ENCODE measurements at regions not wholly inside any gene's neighbourhood (a gene's known extent, or its start where the extent isn't known, plus 50 kb on each side); places are given as distances from the start of the nearest gene placed in this dataset.

DNA sequence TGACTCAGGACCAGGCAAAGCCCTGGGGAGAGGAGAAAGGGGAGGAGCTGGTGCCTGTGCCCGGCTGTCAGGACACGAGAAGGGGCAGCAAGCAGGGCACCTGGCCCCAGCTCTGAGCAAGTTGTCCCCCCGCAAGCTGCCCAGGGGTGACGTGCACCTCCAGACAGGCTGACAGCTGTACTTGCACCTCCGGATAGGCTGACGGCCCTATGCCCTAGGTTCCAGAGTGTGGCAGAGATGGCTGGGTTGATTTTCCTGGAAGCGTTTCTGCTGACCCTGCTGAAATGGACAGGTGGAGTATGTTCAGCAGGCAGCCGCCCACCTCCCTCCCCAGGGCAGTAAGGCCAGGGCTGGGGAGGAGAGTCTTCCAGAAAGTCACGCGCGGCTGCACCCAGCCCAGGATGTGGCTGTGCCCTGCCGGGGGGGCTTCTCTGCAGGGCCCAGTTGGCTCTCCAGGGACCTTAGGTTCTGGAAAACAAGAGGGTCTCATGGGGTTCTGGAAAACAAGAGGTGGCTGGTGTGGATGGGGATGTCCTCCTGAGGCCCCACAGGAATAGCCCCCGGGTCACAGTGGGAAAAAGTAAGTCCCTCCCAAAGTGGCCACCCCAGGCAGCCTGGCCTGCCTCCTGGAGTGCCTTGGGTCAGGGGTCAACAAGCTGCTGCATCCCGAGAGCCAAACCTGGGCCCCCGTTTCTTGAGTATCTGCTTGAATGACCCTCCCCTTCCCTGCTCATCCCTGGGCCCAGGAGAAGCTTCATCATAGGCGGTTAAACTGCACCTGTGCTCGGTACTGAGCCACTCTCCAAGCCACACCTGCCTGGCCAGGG, 71.4 kb upstream of the OTOS start:
- H3K27ac ChIP-seq = no peak overlapping the region
- 60 to 100% (median 80%) methylated on average over 1 to 2 of the region's 17 CpGs; no CpG with 5 or more reads in 5 of the 10 experiments for WGBS, 10 experiments
- in situ Hi-C loops (cut with MboI; ENCODE audit: low pct_unique_long_range_greater_than_20kb in 2 of 9, low sequenced_read_pairs in 9 of 9, unreplicated experiment in 9 of 9) = no loop called here
- H3K4me3 ChIP-seq = no peak overlapping the region
- H3K4me1 ChIP-seq (replicated peaks in 1 of 2) = peaks cover 16 to 21% of the 10 kb centered on the region in 2 donors
- no peak for ATAC-seq (replicated peaks in 6 of 8)

DNA sequence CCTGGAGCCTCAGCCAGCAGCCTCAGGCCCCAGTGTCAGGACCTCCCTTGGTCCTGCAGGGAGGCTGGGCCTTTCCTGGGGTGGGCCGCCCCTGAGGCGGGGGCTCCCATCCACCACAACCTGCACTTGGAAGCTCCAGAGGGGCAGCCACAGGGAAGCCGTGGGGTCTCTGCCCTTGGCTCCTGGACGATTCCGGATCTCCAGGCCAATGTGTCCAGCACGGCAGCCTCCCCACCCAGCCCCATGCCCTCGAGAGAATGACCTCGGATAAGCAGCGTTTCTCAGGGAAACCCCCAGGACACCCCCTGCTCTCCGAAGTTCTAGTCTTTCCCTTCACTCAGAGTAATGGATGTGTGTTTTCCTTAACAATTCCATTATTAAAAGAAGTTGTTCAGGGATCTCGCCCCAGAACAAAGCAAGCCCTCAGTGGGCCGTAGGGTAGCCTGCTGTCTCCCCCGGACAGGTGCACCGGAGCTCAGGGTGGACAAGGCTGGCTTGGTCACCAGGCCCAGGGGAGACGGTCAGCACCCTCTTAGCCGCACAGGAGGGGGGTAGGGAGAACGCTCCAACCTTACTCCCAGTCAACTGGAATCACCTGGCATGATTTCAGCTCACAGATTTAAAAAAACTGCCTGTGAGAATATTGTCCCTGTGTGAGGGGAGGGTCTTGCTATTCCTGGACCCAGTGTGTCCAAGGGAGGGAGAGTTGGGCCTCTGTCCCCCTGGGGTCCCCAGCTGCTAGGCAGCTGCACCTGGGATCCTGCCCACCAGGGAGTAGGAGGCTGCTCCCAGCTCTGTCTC, 72.2 kb upstream of the OTOS start:
- in situ Hi-C loops (cut with MboI; ENCODE audit: low pct_unique_long_range_greater_than_20kb in 2 of 9, low sequenced_read_pairs in 9 of 9, unreplicated experiment in 9 of 9) = no loop called here
- ATAC-seq (replicated peaks in 6 of 8) = no peak
- no peak overlapping the region for H3K27ac ChIP-seq
- peaks cover 16 to 21% of the 10 kb centered on the region in 2 donors for H3K4me1 ChIP-seq (replicated peaks in 1 of 2)
- WGBS, 10 experiments = 60 to 92% (median 84%) methylated on average over 3 to 6 of the region's 17 CpGs; no CpG with 5 or more reads in 6 of the 10 experiments
- H3K4me3 ChIP-seq = no peak overlapping the region

- Histone ChIP-seq H3K27ac (no peak overlapping the region), H3K4me1 (replicated peaks in 1 of 2) (peaks cover 16 to 21% of the 10 kb centered on the region in 2 donors), H3K4me3 (no peak overlapping the region)
- in situ Hi-C loops (cut with MboI; ENCODE audit: low pct_unique_long_range_greater_than_20kb in 2 of 9, low sequenced_read_pairs in 9 of 9, unreplicated experiment in 9 of 9) = no loop called here
- ATAC-seq (replicated peaks in 6 of 8) = no peak
- 95% methylated on average over 4 of the region's 6 CpGs; no CpG with 5 or more reads in 9 of the 10 experiments for WGBS, 10 experiments
Observed at GRCh38 chr2:240213226-240213475, 72.7 kb upstream of the OTOS start.

- peaks cover 16 to 21% of the 10 kb centered on the region in 2 donors for H3K4me1 ChIP-seq (replicated peaks in 1 of 2)
- no peak overlapping the region for H3K27ac ChIP-seq
- in situ Hi-C loops (cut with MboI; ENCODE audit: low pct_unique_long_range_greater_than_20kb in 2 of 9, low sequenced_read_pairs in 9 of 9, unreplicated experiment in 9 of 9) = no loop called here
- peak in 5 of 8 experiments; percentile 70 to 87 (median 76) for ATAC-seq (replicated peaks in 6 of 8)
- no peak overlapping the region for H3K4me3 ChIP-seq
- WGBS, 10 experiments = 57 to 86% (median 76%) methylated on average over 5 to 8 of the region's 22 CpGs; no CpG with 5 or more reads in 5 of the 10 experiments
Observed at GRCh38 chr2:240213476-240214421, 73.3 kb upstream of the OTOS start.

DNA sequence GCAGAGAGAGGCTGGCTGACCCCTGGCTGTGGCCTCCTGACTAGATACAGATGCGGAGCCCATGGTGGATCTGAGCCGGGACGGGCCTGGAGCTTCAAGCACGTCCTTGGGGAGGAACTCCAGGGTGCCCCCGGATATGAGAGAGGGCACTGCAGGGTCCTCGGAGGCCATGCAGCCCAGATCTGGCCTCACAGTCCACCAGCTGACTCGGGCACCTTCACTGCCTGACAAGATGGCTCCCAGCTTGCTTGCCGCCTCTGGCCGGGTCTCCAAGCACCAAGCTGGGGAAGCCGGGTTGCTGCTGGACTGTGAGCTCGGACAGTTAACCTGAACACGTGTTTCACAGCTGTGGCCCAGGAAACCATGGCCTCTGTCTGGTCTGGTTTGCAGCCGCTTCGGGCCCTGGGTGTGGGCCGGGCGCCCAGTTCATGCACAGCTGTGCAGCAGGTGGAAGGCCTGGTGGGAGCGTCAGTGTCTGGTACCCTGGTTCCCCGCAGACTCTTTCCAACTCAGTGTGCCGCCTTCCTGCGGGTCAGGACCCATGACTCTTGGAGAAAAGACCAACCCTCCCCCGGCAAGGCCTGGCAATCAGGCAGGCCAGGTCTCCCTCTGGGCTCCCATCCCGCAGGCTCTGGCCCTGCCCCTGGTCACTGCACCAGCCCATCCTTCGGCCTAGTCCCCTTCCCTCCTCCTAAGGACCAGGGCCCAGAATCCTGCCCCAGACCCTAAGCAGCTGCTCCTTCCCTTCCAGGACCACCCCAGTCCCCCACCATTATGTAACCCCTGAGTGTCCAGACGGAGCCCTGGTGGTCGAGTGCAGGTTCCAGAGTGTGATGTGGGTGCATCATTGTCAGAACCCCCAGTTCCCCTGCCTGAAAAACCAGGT, 74.6 kb upstream of the OTOS start:
- in situ Hi-C loops (cut with MboI; ENCODE audit: low pct_unique_long_range_greater_than_20kb in 2 of 9, low sequenced_read_pairs in 9 of 9, unreplicated experiment in 9 of 9) = no loop called here
- peak in 2 of 8 experiments; percentile 72 to 93 for ATAC-seq (replicated peaks in 6 of 8)
- Histone ChIP-seq H3K4me1 (replicated peaks in 1 of 2) (peaks cover 14 to 16% of the 10 kb centered on the region in 2 donors), H3K27ac (no peak overlapping the region), H3K4me3 (no peak overlapping the region)
- WGBS, 10 experiments = 20 to 100% (median 71%) methylated on average over 1 to 10 of the region's 25 CpGs; no CpG with 5 or more reads in 4 of the 10 experiments

- in situ Hi-C loops (cut with MboI; ENCODE audit: low pct_unique_long_range_greater_than_20kb in 2 of 9, low sequenced_read_pairs in 9 of 9, unreplicated experiment in 9 of 9) = no loop called here
- Histone ChIP-seq H3K4me3 (no peak overlapping the region), H3K27ac (no peak overlapping the region), H3K4me1 (replicated peaks in 1 of 2) (peaks cover 14 to 16% of the 10 kb centered on the region in 2 donors)
- ATAC-seq (replicated peaks in 6 of 8) = no peak
- 63 to 83% methylated on average over 2 to 4 of the region's 8 CpGs; no CpG with 5 or more reads in 8 of the 10 experiments for WGBS, 10 experiments
Observed at GRCh38 chr2:240215676-240216051, 75.2 kb upstream of the OTOS start.

DNA sequence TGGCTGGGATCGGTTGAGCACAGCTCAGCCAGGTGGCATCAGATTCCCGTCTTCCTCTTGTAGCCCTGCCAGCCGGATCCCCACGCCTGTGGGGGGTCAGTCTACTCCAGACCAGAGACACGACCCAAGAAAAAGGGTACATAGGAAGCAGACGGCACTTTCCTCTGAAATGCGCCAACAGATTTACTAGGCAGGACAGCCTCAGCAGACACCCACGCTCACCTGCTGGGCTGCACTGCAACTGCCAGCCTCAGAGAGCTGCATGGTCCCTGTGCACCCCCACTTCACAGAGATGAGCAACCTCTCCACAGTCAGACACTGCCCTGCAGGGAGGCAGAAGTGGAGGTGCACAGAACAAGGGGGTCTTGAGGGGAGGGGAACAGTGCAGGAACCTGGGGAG, 75.7 kb upstream of the OTOS start:
- no peak for ATAC-seq (replicated peaks in 6 of 8)
- 67 to 100% (median 96%) methylated on average over 1 to 5 of the region's 8 CpGs; no CpG with 5 or more reads in 6 of the 10 experiments for WGBS, 10 experiments
- Histone ChIP-seq H3K4me1 (replicated peaks in 1 of 2) (peaks cover 14 to 16% of the 10 kb centered on the region in 2 donors), H3K27ac (no peak overlapping the region), H3K4me3 (no peak overlapping the region)
- in situ Hi-C loops (cut with MboI; ENCODE audit: low pct_unique_long_range_greater_than_20kb in 2 of 9, low sequenced_read_pairs in 9 of 9, unreplicated experiment in 9 of 9) = no loop called here

GRCh38 chr2:240217431-240218301, 77.2 kb upstream of the OTOS start:
- H3K4me3 ChIP-seq = no peak overlapping the region
- no peak overlapping the region for H3K27ac ChIP-seq
- ATAC-seq (replicated peaks in 6 of 8) = peak in 1 of 8 experiments; percentile 49
- 80 to 100% (median 88%) methylated on average over 1 to 6 of the region's 20 CpGs; no CpG with 5 or more reads in 6 of the 10 experiments for WGBS, 10 experiments
- H3K4me1 ChIP-seq (replicated peaks in 1 of 2) = peaks cover 14 to 16% of the 10 kb centered on the region in 2 donors
- in situ Hi-C loops (cut with MboI; ENCODE audit: low pct_unique_long_range_greater_than_20kb in 2 of 9, low sequenced_read_pairs in 9 of 9, unreplicated experiment in 9 of 9) = no loop called here

- ATAC-seq (replicated peaks in 6 of 8) = no peak
- Histone ChIP-seq H3K4me3 (no peak overlapping the region), H3K4me1 (replicated peaks in 1 of 2) (peaks cover 2 to 7% of the 10 kb centered on the region in 2 donors), H3K27ac (no peak overlapping the region)
- 40 to 91% (median 80%) methylated on average over 5 to 15 of the region's 16 CpGs; no CpG with 5 or more reads in 1 of the 10 experiments for WGBS, 10 experiments
- in situ Hi-C loops (cut with MboI; ENCODE audit: low pct_unique_long_range_greater_than_20kb in 2 of 9, low sequenced_read_pairs in 9 of 9, unreplicated experiment in 9 of 9) = no loop called here
Observed at GRCh38 chr2:240219208-240219890, 78.9 kb upstream of the OTOS start.

DNA sequence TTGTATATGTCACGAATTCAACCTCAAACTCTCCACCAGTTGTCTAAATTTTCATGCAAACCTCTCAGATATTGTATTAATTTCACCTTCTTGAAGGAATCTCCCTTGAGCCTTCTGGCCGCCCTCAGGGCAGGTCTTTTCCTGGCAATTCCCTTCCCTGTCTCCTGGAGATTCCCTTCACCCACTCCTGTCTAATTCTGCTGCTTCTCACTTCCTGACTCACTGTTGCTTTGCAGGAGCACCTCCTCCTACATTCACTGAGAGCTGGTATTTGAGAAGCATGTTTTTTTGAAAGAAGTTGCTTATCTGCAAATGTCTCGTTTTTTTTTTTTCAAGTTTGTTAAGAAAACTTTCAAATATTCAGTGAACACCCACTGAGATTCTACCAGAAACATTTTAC, 79.9 kb upstream of the OTOS start:
- Histone ChIP-seq H3K4me3 (no peak overlapping the region), H3K4me1 (replicated peaks in 1 of 2) (no peaks in the 10 kb centered on the region), H3K27ac (no peak overlapping the region)
- peak in 2 of 8 experiments; percentile 24 to 29 for ATAC-seq (replicated peaks in 6 of 8)
- WGBS, 10 experiments = 0 to 75% (median 46%) methylated on average over 1 to 3 of the region's 3 CpGs; no CpG with 5 or more reads in 1 of the 10 experiments
- in situ Hi-C loops (cut with MboI; ENCODE audit: low pct_unique_long_range_greater_than_20kb in 2 of 9, low sequenced_read_pairs in 9 of 9, unreplicated experiment in 9 of 9) = loop anchor here in 1 of 9 experiments (10.0 kb wide), 1 partner anchor 214 kb away; the partner anchor contains the start of gene GPC1

DNA sequence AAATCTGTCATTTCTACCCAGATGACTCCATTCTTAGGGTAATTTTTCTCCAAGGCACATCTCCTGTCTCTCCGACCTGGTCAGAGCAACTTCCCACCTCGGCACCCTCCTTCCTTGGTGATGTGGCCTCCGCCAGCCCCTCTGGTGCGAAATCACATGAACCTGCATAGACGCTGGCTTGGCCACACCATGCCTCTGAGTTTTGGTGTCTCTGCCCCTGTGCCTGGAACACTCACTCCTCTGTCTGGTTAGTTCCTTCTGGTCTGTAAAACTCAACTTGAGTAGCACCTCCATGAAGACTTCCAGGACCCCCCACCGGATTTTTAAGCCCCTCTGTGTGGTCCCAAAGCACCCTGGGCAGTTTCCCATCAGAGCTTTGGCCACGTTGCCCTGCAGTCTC, 83.2 kb upstream of the OTOS start:
- in situ Hi-C loops (cut with MboI; ENCODE audit: low pct_unique_long_range_greater_than_20kb in 2 of 9, low sequenced_read_pairs in 9 of 9, unreplicated experiment in 9 of 9) = loop anchor here in 1 of 9 experiments (10.0 kb wide), 1 partner anchor 211 kb away; the partner anchor contains the start of gene GPC1
- Histone ChIP-seq H3K27ac (no peak overlapping the region), H3K4me3 (no peak overlapping the region), H3K4me1 (replicated peaks in 1 of 2) (no peaks in the 10 kb centered on the region)
- WGBS, 10 experiments = 17 to 60% (median 40%) methylated on average over 1 to 5 of the region's 7 CpGs; no CpG with 5 or more reads in 6 of the 10 experiments
- ATAC-seq (replicated peaks in 6 of 8) = no peak

Measured in motor neuron (in vitro differentiated cells).